PC-3 (cell line): ENCODE measurements at regions not wholly inside any gene's neighbourhood (a gene's known extent, or its start where the extent isn't known, plus 50 kb on each side); places are given as distances from the start of the nearest gene placed in this dataset.

Experiments
- CTCF ChIP-seq: fragments of 300-600 bp; sonication (generic); conservative IDR thresholded peaks from 2 replicates; pipeline ENCODE4 v1.5.1; 2017; ENCODE audit warnings: antibody characterized with exemption, low read depth, mild to moderate bottlenecking, low read length
- EZH2phosphoT487 ChIP-seq: fragments of 300-600 bp; sonication (generic); IDR thresholded peaks from 2 replicates; pipeline ENCODE4 v1.6.1; 2018; ENCODE audit warnings: mild to moderate bottlenecking, antibody characterized with exemption, low read length, borderline replicate concordance

GRCh38 chr3:111465081-111465670 lies 76.8 kb upstream of the CD96 start:
- TF ChIP-seq CTCF (no peak), EZH2phosphoT487 (no peak)
